ENCODE measurements at regions not wholly inside any gene's neighbourhood (a gene's known extent, or its start where the extent isn't known, plus 50 kb on each side); places are given as distances from the start of the nearest gene placed in this dataset.

DNA sequence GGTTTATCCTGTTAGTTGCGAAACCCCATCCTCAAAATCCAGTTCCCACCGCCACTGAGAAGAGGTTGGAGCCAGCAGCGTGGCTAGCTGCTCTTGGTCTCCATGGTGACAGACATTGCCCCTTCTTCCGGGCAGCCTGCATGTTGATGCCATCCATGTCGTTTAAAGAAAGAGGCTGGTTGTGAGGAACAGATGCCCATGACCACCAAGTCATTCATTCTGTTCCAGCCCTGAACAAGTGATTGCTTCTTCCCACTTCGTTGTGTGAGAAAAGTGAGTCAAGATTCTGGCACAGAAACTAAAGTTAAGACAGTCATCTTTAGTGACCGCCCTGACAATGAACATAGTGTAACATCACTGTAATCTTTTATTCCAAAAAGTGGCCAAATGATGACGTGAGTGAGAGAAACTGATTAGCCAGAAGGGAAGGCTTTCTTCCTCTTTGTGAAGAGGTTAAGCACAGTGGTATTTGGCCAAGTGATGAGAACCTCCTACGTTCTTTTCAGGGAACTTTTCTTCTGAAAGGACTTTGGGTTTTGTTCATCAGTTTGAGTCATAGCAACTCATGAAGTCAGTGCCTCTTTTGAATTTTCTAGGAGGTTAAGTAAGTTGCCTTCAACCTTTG, 272.5 kb downstream of the GALR1 start:
- no peak for DNase-seq

DNA sequence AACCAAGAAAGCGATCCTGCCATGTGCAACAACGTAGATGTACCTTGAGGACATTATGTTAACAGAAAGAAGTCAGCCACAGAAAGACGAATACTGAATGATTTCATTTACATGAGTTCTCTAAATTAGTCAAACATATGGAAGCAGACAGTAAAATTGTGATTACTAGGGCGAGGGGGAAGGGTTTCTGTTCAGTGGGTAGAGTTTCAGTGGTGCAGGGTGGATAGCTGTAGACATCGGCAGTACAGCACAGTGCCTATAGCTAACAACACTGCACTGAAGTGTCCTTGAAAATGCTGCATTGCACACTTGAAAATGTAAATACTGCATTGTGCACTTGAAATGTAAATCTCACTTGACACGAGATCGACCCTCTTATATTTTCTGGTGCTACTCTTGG, 275.3 kb downstream of the GALR1 start:
- no peak for DNase-seq

DNA sequence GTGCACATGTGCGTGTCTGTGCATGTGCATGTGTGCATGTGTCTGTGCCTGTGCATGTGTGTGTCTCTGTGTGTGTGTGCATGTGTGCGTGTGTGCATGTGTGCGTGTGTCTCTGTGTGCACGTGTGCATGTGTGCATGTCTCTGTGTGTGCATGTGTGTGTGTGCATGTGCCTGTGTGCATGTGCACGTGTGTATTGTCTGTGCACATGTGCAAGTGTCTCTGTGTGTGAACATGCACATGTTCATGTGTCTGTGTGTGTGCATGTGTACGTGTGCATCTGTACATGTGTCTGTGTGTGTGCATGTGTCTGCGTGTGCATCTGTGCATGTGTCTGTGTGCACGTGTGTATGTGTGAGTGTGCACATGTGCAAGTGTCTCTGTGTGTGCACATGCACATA, 277.3 kb downstream of the GALR1 start:
- DNase-seq: no peak

DNA sequence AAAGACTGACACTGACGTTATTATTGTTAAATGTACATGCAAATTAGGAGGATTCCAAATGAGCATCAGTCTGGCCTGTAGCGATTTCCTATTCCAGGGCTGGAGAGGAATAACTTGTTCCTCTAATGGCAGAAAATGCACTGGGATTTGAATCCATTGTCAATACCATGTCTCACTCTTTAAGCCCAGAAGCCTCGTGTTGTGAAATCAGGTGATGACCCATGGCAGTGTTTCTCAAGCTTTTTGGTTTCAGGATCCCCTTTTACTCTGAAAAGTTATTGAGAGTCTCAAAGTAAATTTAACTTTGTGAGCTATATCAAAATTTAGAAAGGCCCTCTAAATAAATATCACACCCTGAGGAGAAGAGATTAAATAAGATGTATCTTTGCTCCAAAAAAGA, 279.2 kb downstream of the GALR1 start:
- no peak for DNase-seq

DNA sequence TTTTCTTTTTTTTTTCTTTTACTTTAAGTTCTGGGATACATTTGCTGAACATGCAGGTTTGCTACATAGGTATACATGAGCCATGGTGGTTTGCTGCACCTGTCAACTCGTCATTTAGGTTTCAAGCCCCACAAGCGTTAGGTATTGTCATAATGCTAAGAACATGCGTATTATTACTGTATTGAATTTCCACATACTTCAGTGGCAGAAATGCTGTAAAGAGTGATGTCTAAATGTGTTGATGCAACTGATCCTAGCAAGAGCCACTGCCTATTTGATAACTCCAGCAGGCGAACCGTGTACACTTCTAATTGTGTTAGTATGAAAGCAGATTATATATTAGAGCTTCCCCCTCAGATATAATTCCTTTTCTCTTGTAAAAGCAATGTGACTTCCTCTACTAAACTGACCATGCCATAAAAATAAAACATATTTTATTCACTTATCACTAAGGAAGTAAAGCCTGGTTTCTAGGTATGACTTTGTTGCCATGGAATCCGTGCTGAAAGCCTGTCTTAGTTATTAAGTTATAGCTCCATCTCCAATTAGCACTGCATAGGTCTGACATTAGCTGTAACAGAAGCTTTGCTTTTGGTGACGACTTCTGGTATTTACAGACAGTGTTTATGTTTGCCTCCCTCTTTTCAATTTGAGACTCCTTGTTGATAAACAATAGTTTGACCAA, 280.0 kb downstream of the GALR1 start:
- DNase-seq: no peak

DNA sequence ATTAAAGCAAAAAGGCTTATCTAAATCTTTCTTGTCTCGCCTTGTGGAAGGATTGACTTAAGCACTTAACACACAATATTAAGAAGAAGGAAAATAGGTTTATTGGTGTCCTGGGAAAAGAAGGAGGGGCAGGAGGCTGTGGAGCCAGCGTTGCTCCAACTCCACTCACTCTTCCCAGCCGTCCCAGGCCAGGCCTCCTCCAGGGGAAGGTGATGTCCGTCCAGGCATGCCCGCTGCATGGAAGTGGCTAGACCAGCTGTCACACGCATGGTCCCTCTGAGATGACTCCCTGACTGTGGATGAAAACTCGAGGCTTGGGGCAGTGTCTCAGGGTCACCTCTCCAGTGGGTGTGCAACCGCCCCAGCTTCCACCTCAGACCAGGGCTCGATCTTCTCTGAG, 281.1 kb downstream of the GALR1 start:
- DNase-seq: no peak

DNA sequence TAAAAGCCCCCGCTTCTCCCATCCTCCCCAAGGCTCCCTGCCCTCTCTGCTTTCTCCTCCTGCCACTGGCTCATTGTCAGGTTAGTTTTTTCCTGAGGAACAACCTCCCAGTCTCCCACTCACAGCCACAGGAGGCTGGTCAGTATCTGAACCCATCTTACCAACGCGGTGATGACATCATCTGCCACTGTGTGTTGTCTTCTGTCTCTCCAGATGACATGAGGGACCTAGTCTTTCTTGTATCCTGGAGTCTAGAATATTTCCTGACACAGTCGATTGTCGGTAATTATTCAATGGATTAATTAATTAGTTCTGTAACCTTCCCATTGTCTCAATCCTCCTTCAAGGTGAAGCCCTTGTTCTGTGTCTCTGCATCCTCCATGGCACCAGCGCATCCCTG, 290.2 kb downstream of the GALR1 start:
- no peak for DNase-seq

DNA sequence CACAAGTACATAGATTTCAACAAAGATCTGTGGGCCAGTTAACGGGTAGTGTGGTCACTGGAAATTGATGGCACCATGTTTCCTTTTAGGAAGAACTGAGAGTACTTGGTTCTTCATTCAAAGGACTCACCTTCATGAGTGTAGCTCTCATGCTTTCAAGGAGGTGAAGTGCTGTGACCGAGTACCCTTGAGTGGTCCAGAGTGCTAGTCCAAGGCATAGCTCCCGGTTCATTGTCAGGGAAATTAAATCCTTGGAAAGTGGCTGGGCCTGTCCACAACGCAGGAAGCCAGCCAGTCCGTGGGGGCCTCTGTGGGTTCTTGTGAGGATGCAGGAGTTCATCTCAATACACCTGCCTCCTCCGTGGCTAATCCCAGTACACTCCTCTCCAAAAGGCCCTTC, 295.1 kb downstream of the GALR1 start:
- DNase-seq: no peak

DNA sequence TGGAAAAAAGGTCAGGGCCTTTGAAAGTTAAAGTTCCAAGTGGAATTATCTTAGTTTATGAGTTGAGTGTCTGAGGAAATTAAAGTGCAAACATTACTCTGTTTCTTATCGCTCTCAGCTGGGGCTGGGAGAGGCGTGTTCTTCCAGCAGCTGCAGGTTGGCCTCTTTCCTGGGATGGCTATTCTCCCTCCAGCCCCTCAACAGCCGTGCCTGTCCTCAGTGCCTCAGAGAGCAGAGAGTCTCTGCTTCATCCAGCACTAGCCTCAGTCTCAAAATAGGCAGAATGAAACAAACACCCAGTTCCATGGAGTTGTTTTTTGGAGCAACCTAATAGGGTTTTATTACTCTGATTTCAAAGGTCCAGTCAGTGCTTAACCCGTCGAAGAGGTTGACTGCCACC, 298.1 kb downstream of the GALR1 start:
- no peak for DNase-seq

DNA sequence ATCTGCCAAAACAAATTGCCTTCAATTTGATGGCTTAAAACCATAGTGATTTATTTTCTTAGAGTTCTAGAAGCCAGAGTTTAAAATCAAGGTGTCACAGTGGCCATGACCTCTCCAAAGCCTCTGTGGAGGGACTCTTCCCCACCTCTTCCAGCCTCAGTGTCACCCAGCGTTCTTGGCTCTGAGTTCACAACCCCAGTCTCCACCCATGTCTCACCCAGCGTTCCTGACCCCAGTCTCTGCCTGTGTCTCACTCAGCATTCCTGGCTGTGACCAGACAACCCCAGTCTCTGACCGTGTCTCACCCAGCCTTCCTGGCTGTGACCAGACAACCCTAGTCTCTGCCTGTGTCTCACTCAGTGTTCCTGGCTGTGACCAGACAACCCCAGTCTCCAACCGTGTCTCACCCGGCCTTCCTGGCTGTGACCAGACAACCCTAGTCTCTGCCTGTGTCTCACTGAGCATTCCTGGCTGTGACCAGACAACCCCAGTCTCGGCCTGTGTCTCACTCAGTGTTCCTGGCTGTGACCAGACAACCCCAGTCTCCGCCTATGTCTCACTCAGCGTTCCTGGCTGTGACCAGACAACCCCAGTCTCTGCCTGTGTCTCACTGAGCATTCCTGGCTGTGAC, 299.3 kb downstream of the GALR1 start:
- no peak for DNase-seq

DNA sequence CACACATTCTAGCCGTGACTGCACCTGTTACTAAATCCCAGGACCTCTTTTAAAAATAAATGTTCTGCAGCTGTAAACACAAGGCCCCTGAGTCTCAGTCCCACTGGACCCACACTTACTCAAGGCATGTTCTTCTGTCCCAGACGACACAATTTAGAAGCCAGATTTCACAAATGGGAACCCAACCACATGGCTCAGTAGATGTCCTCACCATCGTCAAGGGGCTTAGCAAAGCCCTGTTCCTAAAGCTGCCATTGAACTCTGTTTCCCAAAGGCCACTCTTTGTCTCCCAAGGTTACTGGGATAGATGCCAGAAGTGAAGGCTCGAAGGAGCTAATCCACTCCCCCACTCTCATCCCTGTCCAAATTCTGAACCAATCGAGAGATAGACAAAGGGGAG, 301.0 kb downstream of the GALR1 start:
- no peak for DNase-seq

DNA sequence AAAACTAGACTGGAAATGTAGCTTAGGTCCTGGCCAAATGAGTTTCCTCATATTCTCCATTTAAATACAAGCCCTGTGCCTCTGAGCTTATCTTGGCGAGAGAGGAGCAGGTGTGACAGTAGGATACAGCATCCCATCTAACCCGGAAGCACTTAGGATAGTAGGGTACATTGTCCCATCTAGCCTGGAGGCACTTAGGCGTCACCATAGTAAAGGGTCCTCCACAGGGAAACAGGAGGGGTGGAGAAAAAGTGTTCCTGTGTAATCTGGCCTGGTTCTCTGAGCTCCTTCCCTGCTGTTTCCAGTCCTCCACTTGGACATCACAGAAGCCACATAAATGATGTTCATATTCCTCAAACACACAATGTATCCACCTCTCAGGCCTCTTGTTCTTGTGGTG, 301.4 kb downstream of the GALR1 start:
- no peak for DNase-seq

DNA sequence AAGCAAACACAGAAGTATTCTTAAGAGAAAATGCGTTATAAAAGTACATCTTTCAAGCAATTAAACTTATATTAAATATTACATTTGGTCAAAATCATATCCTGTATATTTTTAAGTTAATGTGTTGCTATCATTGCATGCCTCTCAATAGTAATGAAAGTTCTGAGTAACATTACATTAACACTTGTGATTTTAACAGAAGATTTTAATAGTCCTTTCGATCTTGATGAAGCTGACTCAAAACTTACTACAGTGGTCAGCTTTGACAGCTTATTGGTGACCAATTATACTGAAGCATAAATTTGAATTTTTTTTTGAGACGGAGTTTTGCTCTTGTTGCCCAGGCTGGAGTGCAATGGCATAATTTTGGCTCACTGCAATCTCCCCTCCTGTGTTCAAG, 303.3 kb downstream of the GALR1 start:
- no peak for DNase-seq

DNA sequence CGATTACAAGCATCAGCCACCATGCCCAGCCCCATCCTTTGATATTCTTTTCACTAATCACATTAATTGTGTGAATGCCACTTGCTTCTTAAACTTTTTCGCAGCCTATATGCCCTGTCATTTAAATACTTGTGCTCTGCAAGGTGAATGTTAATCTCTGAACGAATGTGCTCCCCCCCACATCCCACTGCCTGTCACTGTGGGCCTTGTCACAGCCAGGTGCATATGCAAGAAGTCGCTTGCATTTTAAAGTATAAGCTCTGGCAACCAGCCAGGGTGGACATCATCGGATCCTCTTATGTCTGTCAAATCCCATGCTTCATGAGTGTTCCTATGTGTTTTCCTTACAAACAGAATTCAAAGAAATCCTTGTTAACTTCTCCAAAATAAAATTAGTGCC, 304.4 kb downstream of the GALR1 start:
- DNase-seq: no peak

DNA sequence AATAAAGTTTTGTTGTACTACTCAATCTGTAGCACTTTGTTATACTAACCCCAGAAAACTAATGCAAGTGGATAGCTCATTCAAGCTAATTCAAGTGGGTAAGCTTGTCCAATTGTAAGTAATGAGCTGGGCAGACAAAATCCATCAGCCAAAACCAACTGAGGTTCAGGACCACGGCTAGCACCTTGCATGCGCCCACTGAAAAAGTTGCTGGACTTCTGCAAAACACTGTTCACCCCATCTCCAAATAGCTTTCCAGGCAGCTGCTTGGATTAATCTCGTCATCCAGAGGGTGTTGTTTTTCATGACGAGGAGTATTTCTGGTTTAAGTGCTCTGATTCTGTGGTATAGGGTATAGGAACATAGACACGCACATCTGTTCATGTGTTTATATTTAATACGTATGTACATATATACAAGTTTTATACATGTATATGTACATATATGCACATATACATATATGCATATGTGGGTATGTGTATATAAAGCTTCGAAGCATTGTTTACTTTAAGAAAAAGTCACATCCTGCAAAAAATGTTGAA, 307.5 kb downstream of the GALR1 start:
- DNase-seq: no peak

DNA sequence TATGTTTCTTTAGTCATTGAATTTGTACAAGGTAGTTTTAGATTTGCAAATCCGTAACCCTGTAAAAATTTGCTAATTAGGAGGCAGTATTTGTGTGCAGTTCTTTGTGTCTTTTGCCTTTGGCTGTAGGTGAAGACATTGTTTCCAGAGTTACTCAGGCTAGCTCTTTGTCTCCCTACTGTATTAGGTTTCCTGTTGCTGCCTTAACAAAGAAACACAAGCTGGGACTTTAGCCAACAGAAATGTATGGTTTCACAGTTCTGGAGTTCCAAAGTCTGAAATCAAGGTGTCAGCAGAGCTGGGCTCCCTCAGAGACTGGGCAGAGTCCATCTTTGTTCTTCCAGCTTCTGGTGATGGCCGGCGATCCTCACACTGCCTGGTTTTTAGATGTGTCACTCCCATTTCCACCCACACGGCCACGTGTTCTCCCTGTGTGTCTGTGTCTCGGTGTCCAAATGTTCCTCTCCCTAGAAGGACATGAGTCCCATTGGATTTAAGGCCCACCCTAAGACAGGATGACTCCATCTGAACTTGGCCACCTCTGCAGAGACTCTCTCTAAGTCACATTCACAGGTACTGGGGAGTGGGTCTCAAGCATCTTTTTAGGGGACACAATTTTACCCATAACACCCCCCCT, 309.7 kb downstream of the GALR1 start:
- no peak for DNase-seq

DNA sequence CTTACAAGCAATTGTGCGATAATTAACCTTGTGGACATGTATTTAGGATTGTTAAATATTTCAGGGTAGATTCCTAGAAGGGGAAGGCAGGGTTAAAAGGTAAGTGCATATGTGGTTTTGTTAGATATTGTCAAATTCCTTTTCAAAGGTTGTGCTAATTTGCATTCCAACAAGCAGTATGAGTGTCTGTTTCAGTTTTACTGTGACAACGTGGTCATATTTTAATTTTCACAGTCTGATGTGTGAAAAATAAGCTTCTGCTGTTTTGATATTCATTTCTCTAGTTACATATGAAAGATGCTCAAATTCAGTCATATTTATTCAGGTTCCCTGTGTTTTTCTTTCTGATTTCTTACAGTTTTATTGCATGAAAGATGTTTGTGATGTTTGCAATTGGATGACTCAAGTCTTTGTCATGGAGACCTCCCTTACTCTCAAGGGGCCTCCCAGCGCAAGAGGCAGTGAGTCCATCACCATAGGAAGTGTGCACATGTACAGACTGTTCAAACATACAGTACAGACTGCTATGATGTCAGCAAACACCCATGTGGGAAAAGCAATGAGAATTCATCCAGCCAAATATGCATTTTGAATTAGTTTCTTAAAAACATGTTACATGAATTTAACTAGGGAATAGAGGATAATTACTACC, 310.8 kb downstream of the GALR1 start:
- no peak for DNase-seq

DNA sequence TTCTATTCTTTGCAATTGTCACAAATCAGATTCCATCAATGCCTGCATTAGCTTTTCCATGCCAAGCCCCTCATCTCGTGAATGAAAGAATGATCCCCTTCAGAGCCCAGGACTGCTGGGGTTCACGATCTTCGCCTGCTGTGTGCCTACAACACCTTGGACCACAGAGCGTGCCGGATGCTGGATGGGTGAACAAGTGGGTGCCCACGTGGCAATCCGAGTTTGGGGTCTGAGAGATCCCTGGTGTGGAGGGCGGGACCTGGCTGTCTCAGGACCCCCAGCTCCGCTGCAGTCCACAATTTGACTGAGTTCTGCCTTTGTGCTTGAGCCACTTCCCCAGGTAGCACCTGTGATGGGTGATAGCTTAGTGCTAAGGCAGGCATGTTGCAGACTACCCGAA, 317.0 kb downstream of the GALR1 start:
- DNase-seq: no peak

DNA sequence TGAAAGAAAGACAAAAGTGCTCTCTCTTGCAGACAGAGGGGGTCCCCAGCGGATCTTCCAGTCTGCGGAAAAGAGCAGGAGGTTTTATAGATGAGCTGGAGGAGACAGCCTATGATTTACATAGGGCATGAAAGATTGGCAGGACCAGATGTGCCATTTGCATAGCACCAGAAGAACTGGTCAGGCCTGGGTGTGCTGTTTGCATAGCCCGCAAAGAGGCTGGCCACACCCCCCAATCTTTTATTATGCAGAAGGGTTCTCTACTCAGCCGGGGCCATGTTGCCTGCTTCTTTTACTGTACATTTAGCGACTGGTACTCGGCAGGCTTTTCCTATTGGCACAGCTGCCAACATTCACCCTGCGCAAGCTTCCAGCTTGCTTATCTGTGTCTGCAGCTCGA, 317.6 kb downstream of the GALR1 start:
- no peak for DNase-seq

DNA sequence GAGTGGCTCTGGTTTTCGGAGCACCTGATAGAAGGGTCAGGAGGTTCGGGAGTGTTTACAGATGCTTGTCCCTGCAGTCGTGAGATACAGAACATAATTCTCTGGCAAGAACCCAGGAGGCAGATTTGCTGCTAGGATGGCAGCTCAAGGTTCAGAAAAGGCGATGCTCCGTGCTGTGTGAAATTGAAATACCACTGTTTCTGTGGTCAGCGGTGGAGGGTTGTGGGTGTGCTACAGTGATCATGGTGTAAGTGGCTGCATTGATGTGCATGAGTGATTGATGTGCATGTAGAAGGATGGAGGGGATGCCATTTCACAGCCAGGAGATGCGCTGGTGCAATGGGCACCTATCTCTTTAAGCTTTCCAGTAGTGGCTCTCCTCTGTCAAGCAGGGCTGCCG, 322.1 kb downstream of the GALR1 start:
- DNase-seq: no peak

DNA sequence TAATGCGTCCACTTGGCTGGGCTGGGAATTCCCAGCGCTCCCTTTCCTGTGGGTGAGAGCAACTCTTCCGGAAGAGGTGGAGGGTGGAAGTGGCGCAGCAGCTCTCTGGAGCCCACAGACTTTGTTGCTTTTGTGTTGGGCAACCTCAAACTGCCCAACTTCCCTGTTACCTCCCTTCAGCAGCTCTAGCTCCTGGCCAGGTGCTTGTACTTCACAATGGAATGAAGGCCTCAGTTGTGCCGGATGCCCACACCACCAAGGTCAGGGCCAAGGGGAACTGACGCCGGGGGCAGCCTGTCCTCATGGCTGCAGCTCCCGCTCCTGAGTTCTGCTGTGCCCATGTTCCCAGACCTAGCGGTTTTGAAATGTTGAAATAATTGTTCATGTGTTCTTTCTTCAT, 322.9 kb downstream of the GALR1 start:
- no peak for DNase-seq

DNA sequence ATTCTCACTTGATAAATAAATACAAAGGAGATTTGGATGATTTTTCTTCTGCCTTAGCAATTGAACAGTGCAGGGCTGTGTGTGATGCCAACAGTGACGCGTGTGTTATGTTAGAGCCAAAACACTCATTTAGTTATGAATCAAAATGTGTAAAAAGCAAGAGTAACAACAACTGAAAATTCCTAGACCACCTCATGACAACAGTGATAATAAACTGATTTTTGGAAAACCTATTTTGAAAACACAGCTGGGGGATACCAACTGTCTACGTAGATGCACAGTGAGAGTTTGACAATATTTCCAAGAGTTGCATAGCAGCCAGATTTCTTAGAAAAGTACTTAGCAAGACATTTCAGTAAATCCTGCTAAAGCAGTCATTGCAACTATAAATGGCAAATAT, 323.9 kb downstream of the GALR1 start:
- no peak for DNase-seq

DNA sequence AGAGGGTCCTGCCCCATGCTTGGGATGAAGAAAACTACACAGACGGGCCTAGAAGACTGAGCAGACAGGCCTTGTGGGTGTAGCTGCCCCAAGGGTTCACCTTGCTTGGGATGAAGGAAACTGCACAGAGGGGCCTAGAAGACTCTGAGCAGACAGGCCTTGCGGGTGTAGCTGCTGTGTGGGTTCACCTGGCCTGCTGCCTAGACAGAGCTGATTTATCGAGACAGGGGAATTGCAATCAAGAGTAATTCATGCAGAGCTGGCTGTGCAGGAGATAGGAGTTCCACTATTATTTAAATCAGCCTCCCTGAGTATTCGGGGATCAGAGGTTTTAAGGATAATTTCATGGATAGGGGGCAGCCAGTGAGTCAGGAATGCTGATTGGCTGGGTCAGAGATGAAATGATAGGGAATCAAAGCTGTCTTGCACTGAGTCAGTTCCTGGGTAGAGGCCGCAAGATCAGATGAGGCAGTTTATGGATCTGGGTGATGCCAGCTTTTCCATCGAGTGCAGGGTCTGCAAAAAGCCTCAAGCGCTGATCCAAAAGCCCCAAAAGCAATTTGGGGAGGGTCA, 341.4 kb downstream of the GALR1 start:
- DNase-seq: no peak
